ENCODE measurements at regions not wholly inside any gene's neighbourhood (a gene's known extent, or its start where the extent isn't known, plus 50 kb on each side); places are given as distances from the start of the nearest gene placed in this dataset.
"Not testable (repeated sequence)": the region's sequence is repeated elsewhere in the genome, so short reads cannot be mapped to it uniquely, and the experiment has no call there.

DNA sequence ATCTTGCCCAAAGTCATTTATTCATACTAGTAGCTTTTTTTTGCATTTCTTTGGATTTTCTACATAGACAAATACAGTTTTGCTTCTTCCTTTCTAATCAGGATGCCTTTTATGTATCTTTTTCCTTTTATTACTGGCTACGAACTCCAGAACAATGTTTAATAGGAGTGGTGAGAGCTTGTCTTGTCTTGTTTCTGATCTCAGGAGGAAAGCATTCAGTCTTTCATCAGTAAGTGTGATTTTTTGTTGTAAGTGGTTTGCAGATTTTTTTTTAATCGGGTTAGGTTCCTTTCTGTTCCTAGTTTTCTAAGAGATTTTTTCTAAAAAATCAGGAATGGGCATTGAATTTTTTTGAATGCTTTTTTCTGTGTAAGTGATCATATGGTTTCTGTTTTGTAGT lies 86.8 kb downstream of the PROP1 start:
- H3K4me1 ChIP-seq (ENCODE audit: control insufficient read depth, insufficient read depth, low read length); H3K9me3 ChIP-seq (ENCODE audit: control insufficient read depth, insufficient read depth, low read depth, low read length); H3K4me3 ChIP-seq (ENCODE audit: low read depth, low read length); H3K27ac ChIP-seq (ENCODE audit: extremely low read depth, low read depth, low read length); CTCF ChIA-PET; H3K36me3 ChIP-seq (ENCODE audit: control insufficient read depth in 2 of 2, insufficient read depth in 1 of 2, low read length in 2 of 2); POLR2A ChIA-PET: not testable (repeated sequence)

DNA sequence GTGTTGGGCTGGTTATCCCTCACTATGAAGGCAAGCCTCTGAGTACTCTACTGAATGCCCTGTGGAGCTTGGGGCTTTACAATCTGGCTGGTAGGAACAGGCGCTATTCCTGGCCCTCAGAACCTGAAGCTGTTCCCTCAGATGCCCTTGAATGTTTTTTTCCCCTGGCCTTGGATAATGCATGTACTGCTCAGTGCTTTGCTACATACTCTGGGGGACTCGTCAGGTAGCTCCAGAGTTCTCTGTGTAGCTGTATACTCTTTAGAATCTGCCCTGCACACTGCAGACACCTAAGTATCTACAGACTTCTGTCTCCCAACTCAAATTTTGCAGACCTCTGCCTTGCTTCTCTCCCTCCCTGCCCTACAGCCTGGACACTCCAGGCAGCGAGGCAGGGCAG lies 93.2 kb downstream of the PROP1 start:
- POLR2A ChIA-PET; H3K9me3 ChIP-seq (ENCODE audit: control insufficient read depth, insufficient read depth, low read depth, low read length); H3K4me1 ChIP-seq (ENCODE audit: control insufficient read depth, insufficient read depth, low read length); H3K4me3 ChIP-seq (ENCODE audit: low read depth, low read length); H3K27ac ChIP-seq (ENCODE audit: extremely low read depth, low read depth, low read length); H3K36me3 ChIP-seq (ENCODE audit: control insufficient read depth in 2 of 2, insufficient read depth in 1 of 2, low read length in 2 of 2); CTCF ChIA-PET: not testable (repeated sequence)

DNA sequence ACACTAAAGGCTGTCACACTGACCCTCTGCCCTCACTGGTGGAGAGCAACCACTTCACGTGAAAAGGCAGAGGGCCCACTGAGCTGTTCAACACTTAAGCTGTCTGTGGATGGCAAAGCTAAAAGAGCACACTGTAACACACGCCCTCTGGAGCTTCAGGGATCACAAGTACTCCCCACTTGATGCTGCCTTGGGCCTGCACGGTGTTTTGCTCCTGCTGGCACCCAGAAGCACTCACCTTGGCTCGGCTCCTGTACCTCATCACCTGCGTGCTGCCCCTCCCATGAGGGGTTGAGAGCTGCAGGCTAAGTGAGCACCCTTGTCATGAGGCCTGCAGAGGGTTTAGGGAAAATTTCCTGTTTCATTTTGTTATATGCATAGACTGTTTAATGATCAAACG lies 96.0 kb downstream of the PROP1 start:
- CTCF ChIA-PET; H3K36me3 ChIP-seq (ENCODE audit: control insufficient read depth in 2 of 2, insufficient read depth in 1 of 2, low read length in 2 of 2); H3K4me3 ChIP-seq (ENCODE audit: low read depth, low read length); H3K9me3 ChIP-seq (ENCODE audit: control insufficient read depth, insufficient read depth, low read depth, low read length); H3K4me1 ChIP-seq (ENCODE audit: control insufficient read depth, insufficient read depth, low read length); POLR2A ChIA-PET; H3K27ac ChIP-seq (ENCODE audit: extremely low read depth, low read depth, low read length): not testable (repeated sequence)

DNA sequence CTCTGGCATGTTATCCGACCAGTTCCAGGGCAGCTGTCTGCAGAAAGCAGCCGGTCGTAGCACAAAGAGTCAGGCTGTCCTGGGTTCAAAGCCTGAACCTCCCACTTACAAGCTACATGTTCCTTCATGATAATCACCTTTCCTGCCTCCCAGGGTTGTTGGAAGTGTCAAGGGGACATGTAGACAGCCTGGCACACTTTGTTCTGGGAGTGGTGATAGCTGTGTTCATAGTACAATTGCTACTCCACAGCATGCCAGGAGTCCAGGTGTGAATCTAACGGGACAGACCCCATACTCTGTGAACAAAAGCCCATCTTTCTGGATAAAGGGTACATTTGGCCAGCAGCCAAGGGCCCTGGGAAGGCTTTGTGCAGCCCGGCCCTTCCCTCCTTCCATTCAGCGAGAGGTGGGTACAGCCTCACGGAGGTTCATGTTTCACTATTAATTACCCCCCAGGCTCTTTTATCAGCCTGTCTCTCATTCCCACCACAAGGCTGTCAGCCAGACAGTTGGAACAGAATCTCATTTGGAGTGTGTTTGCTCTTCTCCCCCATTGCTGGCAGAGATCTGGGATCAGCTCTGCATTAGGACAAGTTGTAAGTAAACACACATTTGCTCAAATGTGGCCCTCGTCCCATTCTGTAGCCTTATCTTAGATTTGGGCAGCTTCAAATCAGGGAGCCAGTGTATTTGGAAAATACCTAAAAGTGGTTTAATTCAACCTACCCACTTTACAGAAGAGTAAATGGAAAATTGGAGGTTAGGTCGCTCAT lies 101.2 kb downstream of the PROP1 start:
- H3K9me3 ChIP-seq (ENCODE audit: control insufficient read depth, insufficient read depth, low read depth, low read length); H3K4me1 ChIP-seq (ENCODE audit: control insufficient read depth, insufficient read depth, low read length); CTCF ChIA-PET; H3K4me3 ChIP-seq (ENCODE audit: low read depth, low read length); H3K27ac ChIP-seq (ENCODE audit: extremely low read depth, low read depth, low read length); POLR2A ChIA-PET; H3K36me3 ChIP-seq (ENCODE audit: control insufficient read depth in 2 of 2, insufficient read depth in 1 of 2, low read length in 2 of 2): not testable (repeated sequence)

DNA sequence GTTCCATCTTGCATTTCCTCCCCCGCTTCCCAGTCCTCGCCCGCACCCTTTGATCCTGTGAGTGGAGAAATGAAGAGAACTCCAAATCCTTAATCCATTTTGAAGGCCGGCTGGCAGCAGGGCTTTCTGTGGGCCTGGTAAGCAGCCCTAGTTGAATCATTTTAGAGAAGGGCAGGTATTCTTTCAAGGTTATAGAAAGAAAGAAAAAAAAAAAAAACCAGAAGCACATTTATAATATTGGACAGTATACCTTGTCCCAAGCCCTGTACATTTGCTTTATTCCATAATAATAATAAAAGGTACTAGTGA lies 103.7 kb downstream of the PROP1 start:
- H3K9me3 ChIP-seq (ENCODE audit: control insufficient read depth, insufficient read depth, low read depth, low read length); POLR2A ChIA-PET; H3K27ac ChIP-seq (ENCODE audit: extremely low read depth, low read depth, low read length); H3K4me3 ChIP-seq (ENCODE audit: low read depth, low read length); H3K4me1 ChIP-seq (ENCODE audit: control insufficient read depth, insufficient read depth, low read length); H3K36me3 ChIP-seq (ENCODE audit: control insufficient read depth in 2 of 2, insufficient read depth in 1 of 2, low read length in 2 of 2); CTCF ChIA-PET: not testable (repeated sequence)

DNA sequence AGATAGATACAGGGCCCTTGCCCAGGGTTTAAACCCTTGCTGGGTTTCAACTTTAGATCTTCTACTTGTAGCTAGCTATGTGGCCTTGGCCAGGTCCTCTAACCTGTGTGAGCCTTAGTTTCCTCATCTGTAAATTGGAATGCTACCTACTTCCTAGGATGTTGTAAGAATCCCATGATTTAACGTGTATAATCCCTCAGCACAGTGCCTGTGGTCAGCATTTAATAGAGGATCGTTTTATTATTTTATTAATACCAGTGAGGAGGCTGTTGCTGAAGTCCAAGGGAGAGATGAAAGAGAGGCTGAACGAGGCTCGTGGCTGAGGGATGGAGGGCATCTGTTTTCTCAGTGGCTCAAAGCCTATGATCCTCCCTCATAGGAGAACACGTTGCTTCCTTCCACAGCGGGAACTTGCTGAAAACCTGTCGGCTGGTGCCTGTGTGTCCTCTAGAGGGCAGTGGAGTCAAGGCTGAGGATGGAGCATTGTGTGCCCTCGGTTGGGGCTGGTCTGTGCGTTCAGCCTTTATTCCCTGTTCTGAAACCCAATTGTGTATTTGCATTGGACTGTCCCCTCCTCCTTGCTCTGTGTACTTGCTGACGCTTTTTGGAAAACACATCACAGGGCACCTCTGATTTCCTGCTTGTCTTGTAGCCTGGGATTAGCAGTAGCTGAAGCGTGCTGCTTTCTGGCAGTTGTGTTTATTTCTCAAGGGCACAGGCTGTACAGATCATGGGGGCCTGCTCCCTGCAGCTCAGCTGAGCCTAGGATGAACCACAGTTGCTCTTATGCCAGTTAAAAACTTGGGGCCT lies 104.3 kb downstream of the PROP1 start:
- H3K4me1 ChIP-seq (ENCODE audit: control insufficient read depth, insufficient read depth, low read length); H3K4me3 ChIP-seq (ENCODE audit: low read depth, low read length); POLR2A ChIA-PET; H3K9me3 ChIP-seq (ENCODE audit: control insufficient read depth, insufficient read depth, low read depth, low read length); H3K36me3 ChIP-seq (ENCODE audit: control insufficient read depth in 2 of 2, insufficient read depth in 1 of 2, low read length in 2 of 2); H3K27ac ChIP-seq (ENCODE audit: extremely low read depth, low read depth, low read length): not testable (repeated sequence)
- CTCF ChIA-PET: interaction anchor here (1.1 kb wide), 1 partner anchor 170 kb away, joined by 3 read pairs; no protein-coding TSS in a partner anchor

DNA sequence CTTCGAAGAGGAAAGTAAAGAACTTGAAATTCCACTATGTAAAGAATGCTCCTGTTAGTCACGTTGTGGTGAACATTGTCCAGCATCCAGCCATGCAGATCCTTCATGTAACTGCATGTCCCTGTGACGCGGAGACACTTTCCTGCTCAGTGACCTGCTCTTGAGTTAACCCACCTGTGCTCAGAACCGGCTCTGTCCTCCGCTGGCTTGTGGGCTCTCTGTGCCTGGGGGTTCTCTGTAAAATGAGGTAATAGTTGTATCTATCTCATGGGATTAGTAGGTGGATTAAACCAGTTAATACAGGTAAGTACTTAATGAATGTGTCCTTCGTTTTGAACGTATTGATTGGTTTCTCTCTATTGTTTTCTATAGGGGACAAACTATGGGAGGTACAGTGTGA lies 100.6 kb upstream of the FAM153A start:
- H3K4me1 ChIP-seq (ENCODE audit: control insufficient read depth, insufficient read depth, low read length); POLR2A ChIA-PET; H3K4me3 ChIP-seq (ENCODE audit: low read depth, low read length); H3K9me3 ChIP-seq (ENCODE audit: control insufficient read depth, insufficient read depth, low read depth, low read length); H3K27ac ChIP-seq (ENCODE audit: extremely low read depth, low read depth, low read length); CTCF ChIA-PET: not testable (repeated sequence)
- peaks cover 0 to 14% of the 10 kb centered on the region in 2 experiments; a peak in 1 of 3 replicates for H3K36me3 ChIP-seq (ENCODE audit: control insufficient read depth in 2 of 2, insufficient read depth in 1 of 2, low read length in 2 of 2)

DNA sequence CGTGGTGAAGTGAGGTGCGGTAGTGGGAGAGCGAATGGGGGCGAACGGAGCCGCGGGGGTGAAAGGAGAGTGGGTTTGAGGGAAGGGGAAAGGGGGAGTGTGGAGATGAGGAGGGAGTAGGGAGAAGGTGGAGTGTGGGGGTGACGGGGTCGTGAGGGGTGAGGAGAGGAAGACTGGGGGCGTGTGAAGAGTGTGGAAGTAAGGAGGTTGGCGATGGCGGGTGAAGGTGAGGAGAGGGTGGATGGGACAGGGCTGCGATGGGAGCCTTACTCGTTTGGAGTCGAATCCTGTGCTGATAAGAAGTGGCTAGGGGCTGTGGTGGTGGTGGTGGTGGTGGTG lies 93.2 kb upstream of the FAM153A start:
- H3K9me3 ChIP-seq (ENCODE audit: control insufficient read depth, insufficient read depth, low read depth, low read length); POLR2A ChIA-PET; CTCF ChIA-PET; H3K4me1 ChIP-seq (ENCODE audit: control insufficient read depth, insufficient read depth, low read length); H3K27ac ChIP-seq (ENCODE audit: extremely low read depth, low read depth, low read length); H3K36me3 ChIP-seq (ENCODE audit: control insufficient read depth in 2 of 2, insufficient read depth in 1 of 2, low read length in 2 of 2): not testable (repeated sequence)
- H3K4me3 ChIP-seq (ENCODE audit: low read depth, low read length): peak overlapping the region; percentile 52

DNA sequence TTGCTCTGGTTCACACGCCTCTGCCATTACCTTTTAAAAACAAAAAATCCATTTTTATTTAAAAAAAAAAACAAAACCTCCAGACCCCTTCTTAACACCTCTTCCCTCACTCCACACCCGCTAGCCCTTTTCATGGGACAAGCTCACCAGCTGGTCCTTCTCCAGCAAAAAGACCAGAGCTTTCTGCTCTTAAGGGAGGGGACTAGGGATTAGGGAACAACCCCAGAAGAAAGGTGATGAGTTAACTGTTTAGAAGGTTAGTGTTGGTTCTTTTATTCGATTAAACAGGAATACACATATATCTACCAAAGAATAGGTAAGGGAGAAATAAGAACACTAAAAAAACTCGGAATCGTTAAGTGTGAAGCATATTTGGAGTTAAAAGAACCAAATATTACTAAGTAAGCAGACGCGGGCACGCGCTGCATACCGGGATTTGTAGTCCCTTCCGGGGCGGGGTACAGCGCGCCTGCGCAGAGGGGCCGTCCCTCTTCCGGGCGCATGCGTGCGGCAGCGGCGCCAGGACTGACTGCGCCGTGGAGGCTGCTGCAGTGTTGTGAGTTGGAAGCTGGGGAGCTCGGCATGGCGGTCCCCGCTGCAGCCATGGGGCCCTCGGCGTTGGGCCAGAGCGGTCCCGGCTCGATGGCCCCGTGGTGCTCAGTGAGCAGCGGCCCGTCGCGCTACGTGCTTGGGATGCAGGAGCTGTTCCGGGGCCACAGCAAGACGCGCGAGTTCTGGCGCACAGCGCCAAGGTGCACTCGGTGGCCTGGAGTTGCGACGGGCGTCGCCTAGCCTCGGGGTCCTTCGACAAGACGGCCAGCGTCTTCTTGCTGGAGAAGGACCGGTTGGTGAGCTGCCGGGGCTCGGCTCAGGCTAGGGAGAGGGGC lies 92.6 kb upstream of the FAM153A start:
- CTCF ChIA-PET; H3K9me3 ChIP-seq (ENCODE audit: control insufficient read depth, insufficient read depth, low read depth, low read length); POLR2A ChIA-PET; H3K36me3 ChIP-seq (ENCODE audit: control insufficient read depth in 2 of 2, insufficient read depth in 1 of 2, low read length in 2 of 2); H3K27ac ChIP-seq (ENCODE audit: extremely low read depth, low read depth, low read length); H3K4me1 ChIP-seq (ENCODE audit: control insufficient read depth, insufficient read depth, low read length): not testable (repeated sequence)
- H3K4me3 ChIP-seq (ENCODE audit: low read depth, low read length): peak overlapping the region; percentile 49

DNA sequence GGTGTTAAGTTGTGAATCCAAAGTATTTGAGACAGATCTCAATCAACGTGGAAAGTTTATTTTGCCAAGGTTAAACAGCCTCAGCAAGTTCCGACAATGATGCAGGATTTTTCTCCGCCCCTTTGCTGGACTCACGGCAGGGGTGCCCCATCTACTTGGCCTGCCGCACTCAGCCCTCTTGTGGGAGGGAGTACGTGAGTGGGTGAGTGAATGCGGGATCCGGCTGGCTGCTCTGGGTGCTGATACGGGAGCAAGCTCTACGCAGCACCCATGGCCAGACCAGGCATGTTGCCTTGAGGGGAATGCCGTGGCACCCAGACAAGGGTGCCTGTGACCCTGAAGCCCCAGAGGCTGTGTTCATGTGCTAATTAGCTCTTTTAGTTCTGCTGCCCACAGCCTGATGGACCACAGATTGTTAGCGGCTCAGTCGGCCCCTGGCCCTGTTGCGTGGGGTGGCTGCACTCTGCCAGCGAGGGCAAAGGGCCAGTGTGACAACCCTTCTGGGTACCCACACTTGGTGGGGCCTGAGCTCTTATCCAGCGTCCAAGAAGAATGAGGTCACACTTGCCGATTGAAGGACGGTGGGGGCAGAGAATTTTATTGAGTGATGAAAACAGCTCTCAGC lies 81.2 kb upstream of the FAM153A start:
- POLR2A ChIA-PET; H3K4me3 ChIP-seq (ENCODE audit: low read depth, low read length); H3K9me3 ChIP-seq (ENCODE audit: control insufficient read depth, insufficient read depth, low read depth, low read length); H3K36me3 ChIP-seq (ENCODE audit: control insufficient read depth in 2 of 2, insufficient read depth in 1 of 2, low read length in 2 of 2); H3K27ac ChIP-seq (ENCODE audit: extremely low read depth, low read depth, low read length); H3K4me1 ChIP-seq (ENCODE audit: control insufficient read depth, insufficient read depth, low read length); CTCF ChIA-PET: not testable (repeated sequence)
